HG03460 (cell line): ENCODE measurements at regions not wholly inside any gene's neighbourhood (a gene's known extent, or its start where the extent isn't known, plus 50 kb on each side); places are given as distances from the start of the nearest gene placed in this dataset.
A peak's percentile ranks its signal among the peaks of the same experiment; 100 is the strongest.
"Not testable (repeated sequence)": the region's sequence is repeated elsewhere in the genome, so short reads cannot be mapped to it uniquely, and the experiment has no call there.

Experiments
- ATAC-seq: cut with Tn5 transposase; IDR thresholded peaks from one replicate; pipeline ENCODE4 v1.9.1; 2021; ENCODE audit not compliant: unreplicated experiment

- ATAC-seq = no peak
Observed at GRCh38 chr6:98014442-98015201, 731.6 kb upstream of the MMS22L start.

- ATAC-seq = no peak
Observed at GRCh38 chr6:98016565-98016964, 733.5 kb upstream of the MMS22L start.

- no peak for ATAC-seq
Observed at GRCh38 chr6:98020222-98020621, 737.2 kb upstream of the MMS22L start.

DNA sequence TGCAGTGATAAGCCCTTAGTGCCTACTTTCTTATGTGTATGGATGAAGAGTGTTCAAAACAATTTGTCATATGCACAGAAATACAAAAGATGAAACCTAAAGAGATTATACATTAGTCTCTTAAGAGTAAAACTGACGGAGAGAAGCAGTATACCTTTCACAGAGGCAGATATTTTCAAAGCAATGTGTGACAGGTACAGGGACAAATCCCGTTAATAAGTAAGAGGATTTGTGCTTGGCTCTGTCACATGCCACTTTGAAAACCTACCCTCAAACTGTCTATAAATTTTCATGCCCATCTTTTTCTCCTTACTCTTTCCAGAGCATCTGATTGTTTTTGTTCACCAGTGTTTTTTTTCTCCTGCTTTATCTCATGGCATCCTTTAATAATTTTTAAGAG is 741.3 kb upstream of the MMS22L start:
- ATAC-seq = no peak

- no peak for ATAC-seq
Observed at GRCh38 chr6:98027898-98028297, 744.9 kb upstream of the MMS22L start.

- ATAC-seq = no peak
Observed at GRCh38 chr6:98033617-98034016, 750.6 kb upstream of the MMS22L start.

DNA sequence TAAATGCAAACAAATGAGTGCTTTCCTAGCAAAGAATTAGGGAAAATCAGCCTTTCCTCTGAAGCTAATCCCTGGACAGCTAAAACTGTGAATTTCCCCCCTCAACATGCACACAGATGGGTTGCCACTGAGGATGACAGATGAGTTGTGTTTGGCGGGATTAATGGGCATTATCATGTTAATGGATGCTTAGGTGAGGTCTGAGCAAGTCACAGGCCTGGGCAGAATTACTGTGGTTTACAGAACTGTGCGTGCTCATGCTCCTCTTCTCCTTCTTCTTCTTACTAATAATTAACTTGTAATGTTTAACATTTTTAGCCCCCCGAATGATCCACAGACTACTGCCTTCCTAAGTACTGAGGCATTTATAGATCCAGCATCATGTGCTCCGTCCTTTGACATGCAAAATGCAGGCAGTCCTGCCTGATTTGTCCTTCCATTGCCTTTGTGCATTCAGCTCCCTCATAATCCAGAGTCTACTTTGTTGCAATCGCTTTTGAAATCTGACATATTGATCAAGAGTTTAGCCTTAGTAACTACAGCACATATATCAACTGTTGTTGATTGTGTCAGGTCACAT is 753.4 kb upstream of the MMS22L start:
- no peak for ATAC-seq

GRCh38 chr6:98037571-98037970 is 754.6 kb upstream of the MMS22L start:
- ATAC-seq = no peak

DNA sequence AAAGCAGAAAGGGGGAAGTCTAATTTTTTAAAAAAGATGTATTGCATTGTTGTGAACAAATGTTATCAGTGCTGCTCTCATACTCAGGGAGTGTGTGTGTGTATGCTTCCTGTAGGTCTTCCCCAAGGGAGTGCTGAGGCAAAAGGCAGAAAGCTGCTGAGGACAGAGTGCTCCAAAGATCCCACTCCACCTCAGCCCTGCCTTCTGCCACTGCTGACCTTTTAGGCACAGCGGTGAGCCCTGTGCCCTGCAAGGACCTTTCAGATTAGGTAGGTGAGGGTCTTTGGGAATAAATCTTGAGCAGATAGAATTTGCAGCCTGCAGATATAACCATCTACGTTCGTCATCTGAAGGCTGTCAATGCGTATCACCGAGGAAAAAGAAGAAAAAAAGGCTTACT is 756.4 kb upstream of the MMS22L start:
- no peak for ATAC-seq

DNA sequence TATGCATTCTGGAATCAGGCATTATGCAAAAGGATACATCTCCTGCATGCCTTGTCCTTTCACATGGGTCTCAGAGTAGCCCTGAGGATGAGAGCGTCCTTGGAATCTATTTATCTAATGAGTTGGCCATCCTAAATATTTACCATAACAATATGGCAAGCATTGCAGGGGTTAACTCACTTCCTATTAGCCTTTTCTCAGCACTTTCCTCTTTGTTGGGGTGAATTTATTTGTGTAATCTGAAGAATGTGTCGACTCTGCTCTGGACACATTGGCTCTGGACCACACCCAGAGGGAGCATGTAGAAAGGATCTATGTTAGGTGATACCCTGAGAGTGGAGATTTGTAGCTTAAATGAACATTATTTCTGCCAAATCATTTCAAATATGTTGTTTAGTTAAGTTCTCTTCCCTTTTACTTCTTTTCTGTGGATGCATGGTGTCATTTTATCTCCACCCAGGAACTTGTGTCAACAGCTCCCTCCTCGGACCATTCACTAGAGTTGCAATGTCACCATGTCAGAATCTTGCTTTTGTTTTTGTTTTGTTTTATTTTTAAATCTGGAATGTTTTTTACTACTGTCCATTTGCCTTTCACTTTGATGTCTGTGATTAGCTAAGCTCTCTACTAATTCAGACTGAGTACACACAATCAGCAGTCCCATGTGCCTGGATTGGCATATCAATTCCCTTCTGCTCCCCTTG is 757.0 kb upstream of the MMS22L start:
- ATAC-seq = no peak

- ATAC-seq = no peak
Observed at GRCh38 chr6:98041056-98041455, 758.0 kb upstream of the MMS22L start.

- no peak for ATAC-seq
Observed at GRCh38 chr6:98041921-98042320, 758.9 kb upstream of the MMS22L start.

GRCh38 chr6:98044151-98044561 is 761.1 kb upstream of the MMS22L start:
- no peak for ATAC-seq

DNA sequence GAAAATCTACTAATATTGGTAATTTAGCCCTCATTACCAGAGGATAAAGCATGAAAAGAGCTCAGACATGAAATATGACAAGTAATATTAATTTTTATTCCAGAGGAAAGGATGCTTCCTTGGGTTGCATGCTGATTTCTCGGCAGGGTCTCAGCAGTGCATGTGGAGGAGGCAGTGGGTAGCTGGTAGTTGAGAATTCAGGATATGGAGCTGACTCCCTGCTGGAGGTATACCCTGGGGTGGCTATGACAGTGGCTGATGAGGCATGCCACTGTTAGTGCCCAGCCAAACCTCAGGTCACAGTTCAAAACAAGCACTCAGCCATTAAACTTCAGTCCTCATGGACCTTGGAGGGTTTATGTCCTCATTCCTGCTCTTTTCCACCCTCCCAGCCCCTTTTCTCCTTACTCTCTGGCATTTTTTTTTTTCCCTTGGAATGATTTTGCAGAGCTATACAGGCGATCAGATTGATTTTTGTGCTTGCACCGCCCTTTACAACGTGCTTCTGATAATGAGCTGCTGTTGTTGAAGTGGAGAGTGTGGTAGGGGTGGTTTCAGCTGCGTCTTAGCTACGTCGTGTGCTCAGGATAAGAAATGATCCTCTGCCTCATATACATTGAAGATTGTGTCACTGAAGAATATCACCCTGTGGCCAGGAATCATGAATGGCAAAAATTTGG is 761.9 kb upstream of the MMS22L start:
- no peak for ATAC-seq

GRCh38 chr6:98047164-98047563 is 764.1 kb upstream of the MMS22L start:
- no peak for ATAC-seq

DNA sequence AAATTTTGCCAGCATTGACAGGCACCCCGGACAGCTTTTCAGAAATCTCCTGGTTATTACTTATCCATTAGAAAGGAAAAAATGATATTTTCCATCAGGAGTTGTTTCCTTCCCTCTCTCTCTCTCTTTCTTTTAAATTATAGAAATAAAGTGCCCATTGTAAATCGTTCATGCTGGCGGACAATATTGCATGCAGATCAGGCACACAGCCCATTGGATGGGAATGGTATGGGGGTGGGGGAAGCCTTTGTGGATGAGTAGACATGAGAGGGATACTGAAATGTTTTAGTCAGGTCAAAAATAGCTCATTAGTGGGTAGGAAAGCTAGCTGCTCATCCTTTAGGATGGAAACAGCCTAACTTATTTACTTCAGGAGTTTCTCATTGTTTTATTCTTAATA is 764.9 kb upstream of the MMS22L start:
- no peak for ATAC-seq

GRCh38 chr6:98054453-98054852 is 771.4 kb upstream of the MMS22L start:
- ATAC-seq = peak; percentile 57

DNA sequence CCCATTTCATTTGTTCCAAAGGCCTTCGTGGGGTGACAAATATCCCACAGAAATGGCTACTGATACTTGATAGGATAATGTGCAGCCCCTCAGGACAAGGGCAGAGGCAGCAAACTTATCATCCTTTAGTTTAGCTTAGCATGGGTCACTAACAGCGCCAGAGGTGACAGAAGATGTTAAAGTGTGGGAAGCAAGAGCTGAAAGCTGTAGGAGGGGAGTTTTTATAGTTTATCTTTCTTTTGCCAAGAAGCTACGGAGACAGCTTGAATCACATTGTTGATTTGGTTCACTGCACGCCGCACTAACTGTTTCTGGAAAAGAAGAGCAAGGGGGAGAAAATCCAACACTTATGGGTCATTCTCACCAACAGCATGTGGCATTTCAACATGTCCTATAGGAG is 773.9 kb upstream of the MMS22L start:
- ATAC-seq = no peak

- ATAC-seq = no peak
Observed at GRCh38 chr6:98067375-98067774, 767.0 kb upstream of the POU3F2 start.

DNA sequence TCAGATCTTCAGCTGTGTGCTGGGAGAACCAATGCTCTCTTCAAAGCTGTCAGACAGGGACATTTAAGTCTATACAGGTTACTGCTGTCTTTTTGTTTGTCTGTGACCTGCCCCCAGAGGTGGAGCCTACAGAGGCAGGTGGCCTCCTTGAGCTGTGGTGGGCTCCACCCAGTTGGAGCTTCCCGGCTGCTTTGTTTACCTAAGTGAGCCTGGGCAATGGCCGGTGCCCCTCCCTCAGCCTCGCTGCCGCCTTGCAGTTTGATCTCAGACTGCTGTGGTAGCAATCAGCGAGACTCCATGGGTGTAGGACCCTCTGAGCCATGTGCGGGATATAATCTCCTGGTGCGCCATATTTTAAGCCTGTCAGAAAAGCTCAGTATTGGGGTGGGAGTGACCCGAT is 745.8 kb upstream of the POU3F2 start:
- ATAC-seq = not testable (repeated sequence)

DNA sequence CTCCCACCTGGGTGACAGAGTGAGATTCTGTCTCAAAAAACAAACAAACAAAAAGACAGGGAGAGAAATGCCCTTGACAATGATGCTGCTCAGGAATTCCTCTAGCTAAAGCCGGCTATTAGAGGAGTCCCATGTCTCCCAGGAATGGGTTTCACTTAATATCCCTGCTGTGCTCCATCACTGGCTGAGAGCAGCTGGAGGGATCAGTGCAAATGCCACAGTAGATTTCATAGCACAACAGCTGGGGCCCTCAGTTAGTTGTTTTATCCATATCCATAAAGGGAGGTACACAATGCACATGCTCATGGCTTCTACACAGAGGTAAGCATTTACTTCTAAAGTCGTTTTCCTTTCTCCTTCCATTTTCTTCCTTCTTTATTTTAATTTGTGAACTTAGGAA is 742.0 kb upstream of the POU3F2 start:
- no peak for ATAC-seq

- no peak for ATAC-seq
Observed at GRCh38 chr6:98094696-98095095, 739.7 kb upstream of the POU3F2 start.
